HG03280 (cell line): ENCODE measurements at regions not wholly inside any gene's neighbourhood (a gene's known extent, or its start where the extent isn't known, plus 50 kb on each side); places are given as distances from the start of the nearest gene placed in this dataset.
"Not testable (repeated sequence)": the region's sequence is repeated elsewhere in the genome, so short reads cannot be mapped to it uniquely, and the experiment has no call there.

Experiments used
- ATAC-seq: cut with Tn5 transposase; IDR thresholded peaks from one replicate; pipeline ENCODE4 v1.9.1; 2021; ENCODE audit warnings: mild to moderate bottlenecking, moderate library complexity; ENCODE audit not compliant: unreplicated experiment

DNA sequence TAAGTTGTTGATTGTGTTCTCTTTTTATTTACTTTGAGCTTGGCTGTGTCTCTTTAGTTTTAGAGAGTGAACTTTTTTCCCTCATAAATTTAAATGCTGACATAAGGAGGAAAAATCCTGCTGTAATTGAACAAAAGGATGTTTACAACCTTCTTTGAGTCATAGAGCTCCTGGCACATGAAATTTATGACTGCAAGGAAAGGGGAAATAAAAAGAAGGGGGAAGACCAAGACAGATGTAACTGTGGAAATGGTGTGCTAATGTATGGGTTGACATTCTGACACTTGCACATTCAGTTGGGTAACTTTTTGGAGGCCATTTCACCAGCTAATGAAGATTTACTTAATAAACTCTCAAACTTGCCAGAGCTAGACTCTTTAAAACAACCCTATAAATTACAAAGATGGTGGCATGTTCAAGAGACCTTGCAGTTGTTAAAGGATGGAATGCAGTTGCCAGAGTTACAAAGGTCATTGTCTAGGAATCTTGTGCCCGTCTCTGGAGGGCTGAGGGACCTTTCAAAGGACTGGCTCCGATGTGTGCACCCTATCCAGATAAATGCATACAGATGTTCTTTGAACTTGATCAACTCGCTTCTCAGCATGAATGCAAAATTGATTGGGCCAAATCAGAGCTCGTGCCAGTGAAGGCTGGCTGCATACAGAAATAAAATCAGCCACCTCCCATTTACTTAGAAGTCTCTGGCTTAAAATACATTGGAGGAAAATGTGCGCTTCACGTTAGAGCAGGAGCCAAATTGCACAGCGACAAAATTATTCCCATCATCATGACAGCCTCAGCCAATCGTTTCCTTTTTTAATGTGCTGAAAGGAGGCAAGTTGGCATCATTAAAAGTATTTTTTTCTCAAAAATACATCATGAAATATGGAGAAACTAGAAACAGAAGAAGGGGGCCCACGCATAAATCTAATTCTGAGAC is 289.0 kb upstream of the XYLT1 start:
- no peak for ATAC-seq

DNA sequence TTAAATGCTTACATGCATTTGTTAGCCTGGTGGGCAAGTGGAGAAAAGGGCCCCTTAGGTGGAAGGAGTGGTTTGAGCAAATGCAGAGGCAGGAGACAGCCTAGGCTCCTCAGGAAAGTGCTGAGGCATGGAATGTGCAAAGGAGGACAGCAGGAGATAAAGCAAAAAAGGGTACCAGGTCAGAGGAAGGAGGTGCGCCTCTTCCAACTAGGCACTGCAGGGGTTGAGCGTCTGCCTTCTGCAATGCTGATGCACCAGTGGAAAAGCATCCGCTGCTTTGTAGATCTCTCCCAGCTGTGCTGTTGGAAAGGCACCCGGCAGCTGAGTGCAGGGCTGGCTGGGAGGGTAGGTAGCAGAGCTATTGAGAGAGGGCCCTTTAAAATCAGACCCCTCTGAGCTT is 287.0 kb upstream of the XYLT1 start:
- no peak for ATAC-seq

DNA sequence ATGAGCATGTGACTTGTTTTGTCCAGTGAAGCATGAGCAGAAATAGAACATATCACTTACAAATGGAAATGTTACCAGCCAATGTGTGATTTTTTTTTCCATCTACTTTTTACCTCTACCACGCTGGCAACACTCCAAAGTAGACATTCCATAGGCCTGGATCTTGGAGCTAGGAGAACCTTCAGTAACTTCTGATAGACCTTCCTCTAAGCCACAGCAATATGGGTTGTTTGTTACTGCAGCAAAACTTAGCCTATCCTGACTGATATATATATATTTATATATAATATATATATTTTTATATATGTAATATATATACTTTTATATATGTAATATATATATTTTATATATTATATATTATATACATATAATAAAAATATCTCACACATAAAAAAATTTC is 284.4 kb upstream of the XYLT1 start:
- no peak for ATAC-seq

DNA sequence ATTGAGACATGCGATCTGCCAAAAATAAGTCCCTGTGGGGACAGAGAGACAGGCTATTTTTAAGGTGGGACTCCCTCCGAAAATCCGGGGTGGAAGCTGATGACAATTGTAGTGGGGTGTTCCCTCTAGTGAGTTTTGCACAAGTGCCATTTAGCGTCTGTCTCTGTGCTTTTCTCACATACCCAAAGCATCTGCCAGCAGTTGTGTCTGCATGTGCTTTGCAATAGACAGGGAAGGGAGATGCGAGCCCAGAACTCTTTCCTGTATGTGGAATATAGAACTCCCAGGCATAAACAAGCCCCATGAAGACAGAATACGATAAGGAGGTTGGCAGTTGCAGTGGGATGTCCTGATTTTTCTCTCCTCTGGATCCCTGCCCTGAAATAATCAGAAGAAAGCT is 282.7 kb upstream of the XYLT1 start:
- ATAC-seq = no peak

GRCh38 chr16:17749706-17750105 is 278.9 kb upstream of the XYLT1 start:
- no peak for ATAC-seq

DNA sequence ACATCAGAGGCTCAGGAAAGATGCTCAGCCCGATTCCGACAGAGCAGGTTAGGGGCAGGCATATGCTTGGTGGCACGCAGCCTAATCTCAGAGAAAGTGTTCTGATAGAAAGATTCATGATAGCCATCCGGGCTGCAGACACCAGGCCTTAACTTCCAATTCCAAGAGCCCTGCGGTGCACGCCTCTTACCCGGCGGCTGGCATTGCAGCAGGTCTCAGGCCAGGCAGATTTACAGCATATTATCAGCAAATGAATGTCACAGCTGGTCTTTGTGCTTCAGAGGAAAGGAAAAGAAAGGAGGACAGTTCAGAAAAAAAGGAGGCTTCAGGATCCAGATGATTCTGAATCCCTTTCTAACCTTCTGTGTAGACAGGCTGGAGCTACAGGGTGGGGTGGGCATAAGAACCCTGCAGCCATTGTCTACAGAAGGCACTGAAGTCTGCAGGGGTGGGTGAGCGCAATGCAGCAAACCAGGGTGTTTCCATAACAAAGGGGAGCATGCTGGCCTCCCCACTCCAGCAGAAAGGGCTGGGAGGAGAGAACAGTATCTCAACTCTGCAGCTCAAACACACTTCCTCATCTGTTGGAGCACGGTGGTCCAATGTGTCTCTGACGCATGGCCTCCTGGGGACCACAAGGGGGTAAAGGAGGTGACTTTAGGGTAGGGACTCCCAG is 277.4 kb upstream of the XYLT1 start:
- no peak for ATAC-seq

GRCh38 chr16:17747081-17747756 is 276.5 kb upstream of the XYLT1 start:
- no peak for ATAC-seq

- ATAC-seq = no peak
Measured at GRCh38 chr16:17744921-17745572, 274.3 kb upstream of the XYLT1 start.

- ATAC-seq = no peak
Measured at GRCh38 chr16:17743578-17743977, 272.8 kb upstream of the XYLT1 start.

DNA sequence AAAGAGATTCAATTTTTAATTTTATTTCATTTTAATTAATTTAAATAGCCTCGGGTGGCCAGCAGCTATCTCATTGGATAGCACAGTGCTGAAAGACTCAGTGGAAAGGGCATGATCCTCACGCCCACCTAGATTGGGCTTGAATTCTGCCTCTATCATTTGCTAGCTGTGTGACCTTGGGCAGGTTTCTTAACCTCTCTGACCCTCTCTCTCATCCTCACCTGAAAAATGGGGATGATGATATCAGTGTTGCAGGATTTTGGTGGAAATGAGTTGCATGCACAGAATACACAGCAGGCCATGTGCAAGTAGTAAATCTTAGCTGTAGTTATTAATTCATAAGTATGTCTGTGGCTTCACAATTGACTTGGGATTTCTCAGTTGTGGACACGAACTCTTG is 272.4 kb upstream of the XYLT1 start:
- no peak for ATAC-seq

- ATAC-seq = not testable (repeated sequence)
Measured at GRCh38 chr16:17735099-17735498, 264.3 kb upstream of the XYLT1 start.

GRCh38 chr16:17729820-17730219 is 259.1 kb upstream of the XYLT1 start:
- ATAC-seq = no peak

DNA sequence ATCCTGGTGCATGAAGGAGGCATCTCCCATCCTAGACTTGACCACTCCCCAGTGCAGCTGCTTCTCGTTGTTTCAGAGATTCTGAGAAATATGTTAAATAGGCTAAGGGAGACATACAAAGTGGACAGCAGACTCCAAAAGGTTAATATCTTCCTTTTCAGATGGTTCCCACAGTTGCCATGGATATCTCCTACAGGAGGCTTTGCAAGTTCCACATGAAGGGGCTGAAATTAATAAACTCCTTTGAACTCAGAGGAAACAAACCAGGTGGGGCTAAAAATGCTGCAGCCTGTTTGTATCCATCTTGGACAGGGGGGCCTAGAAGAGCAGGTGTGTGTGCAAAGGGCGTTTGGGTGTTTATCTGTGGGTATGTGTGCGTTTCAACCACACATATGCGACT is 257.4 kb upstream of the XYLT1 start:
- no peak for ATAC-seq

DNA sequence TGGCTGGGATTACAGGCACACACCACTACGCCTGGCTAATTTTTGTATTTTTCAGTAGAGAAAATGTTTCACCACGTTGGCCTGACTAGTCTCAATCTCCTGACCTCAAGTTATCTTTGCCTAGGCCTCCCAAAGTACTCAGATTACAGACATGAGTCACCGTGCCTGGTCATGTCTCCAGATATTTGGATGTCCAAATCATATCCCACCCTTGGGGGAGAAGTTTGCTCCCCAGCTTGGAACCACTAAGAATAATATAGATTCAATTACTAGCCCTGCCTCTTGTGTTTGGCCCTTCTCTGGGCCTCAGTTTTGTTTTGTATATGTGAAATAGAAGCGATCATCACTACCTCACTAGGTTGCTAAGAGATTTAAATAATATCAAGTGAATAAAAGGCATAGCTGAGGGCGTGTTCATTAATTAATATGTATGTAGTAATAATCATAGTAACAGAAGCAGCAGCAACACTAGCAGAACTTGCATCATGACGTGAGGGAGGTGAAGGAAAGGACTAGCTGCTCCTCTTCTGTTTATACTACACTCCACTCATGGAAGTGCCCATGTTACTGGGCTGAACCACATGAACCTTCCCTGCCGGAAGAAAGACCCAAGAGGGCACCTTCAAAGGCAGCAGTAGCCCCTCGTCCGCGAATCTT is 253.6 kb upstream of the XYLT1 start:
- ATAC-seq = no peak

DNA sequence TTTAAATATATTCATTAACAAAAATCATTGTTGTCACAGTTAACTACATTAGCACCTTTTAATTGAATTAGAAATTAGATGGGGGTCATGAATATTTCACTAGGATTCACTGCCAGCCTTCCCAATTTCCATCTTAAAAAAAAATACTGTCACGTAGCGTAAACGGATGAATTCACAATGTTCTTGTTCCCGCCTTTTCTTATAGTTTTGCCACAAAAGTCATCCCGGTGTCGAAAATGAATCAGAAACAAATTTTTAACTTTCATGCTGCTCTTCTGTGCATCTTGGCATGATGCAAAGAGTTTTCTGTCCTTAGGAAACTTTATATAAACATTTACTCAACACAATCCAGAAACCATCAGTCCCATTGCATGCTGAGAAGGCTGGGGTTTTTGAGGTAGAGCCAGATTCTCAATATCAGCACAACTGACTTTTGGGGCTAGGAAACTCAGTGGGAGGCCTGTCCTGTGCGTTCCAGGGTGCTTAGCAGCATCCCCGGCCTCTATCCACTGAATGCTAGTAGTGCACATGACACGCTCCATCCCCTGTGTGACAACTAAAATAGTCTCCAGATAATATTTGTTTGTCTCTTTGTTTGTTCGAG is 252.9 kb upstream of the XYLT1 start:
- no peak for ATAC-seq

DNA sequence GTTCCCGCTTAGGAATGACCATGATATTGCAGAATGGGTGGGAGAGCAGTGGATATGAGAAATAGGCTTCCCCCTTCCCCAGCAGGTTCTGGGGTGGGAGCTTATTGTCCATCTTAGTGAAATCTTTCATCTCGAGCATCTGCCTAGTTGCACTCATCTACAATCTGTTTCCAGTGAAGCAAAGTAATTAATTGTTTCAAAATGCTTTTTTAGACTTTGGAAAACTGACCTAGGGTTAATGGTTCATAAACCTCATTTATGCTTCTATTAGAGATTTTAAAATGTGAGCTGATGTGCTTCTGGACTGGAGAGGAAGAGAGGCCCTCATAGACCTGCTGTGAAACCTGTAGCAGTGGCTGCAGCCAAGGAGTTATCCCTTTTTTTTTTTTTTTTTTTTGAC is 247.7 kb upstream of the XYLT1 start:
- ATAC-seq = no peak

DNA sequence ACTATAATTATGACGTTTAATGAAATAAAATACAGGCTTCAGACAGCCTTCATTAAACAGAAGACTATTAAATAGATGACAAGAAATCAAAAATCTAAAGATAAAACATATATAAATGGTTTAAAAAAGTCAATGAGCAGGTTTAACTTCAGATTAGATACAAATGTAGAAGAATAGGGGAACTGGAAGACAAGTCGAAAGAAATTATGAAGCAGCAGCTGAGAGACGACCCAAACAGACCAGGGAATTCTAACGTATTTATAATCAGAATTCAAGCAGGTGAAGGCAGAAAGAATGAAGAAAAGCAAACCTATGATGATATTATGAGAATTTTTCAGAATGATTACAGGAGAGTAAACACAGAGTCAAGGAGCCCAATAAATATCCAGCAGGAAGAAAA is 235.1 kb upstream of the XYLT1 start:
- ATAC-seq = no peak

- ATAC-seq = no peak
Measured at GRCh38 chr16:17696616-17697015, 225.9 kb upstream of the XYLT1 start.

DNA sequence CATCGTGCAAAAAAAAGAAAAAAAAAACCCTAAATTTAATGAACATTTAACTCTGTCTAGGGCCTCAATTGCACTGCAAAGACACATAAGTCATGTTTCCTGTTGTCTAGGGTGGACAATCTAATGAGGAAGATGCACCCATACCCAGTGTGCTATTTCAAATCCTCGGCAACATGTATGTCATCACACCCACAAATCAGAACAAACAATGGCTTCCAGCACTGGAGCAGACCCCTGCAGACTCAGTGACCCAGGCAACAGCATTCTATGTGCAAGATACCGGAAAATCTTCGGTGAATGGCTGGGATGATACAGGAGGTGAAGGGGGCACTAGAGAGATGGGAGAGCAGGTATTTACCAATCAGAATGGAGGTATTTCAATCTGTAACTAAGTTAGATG is 221.7 kb upstream of the XYLT1 start:
- no peak for ATAC-seq

GRCh38 chr16:17691899-17692176 is 221.1 kb upstream of the XYLT1 start:
- no peak for ATAC-seq
